ENCODE measurements at regions not wholly inside any gene's neighbourhood (a gene's known extent, or its start where the extent isn't known, plus 50 kb on each side); places are given as distances from the start of the nearest gene placed in this dataset.

- DNase-seq = no peak
Measured at GRCh38 chr17:69722518-69722917, 308.0 kb downstream of the MAP2K6 start.

GRCh38 chr17:69723316-69723715 is 308.8 kb downstream of the MAP2K6 start:
- no peak for DNase-seq

- DNase-seq = no peak
Measured at GRCh38 chr17:69723741-69724140, 309.2 kb downstream of the MAP2K6 start.

GRCh38 chr17:69724238-69724637 is 309.7 kb downstream of the MAP2K6 start:
- no peak for DNase-seq

GRCh38 chr17:69725146-69725545 is 310.6 kb downstream of the MAP2K6 start:
- DNase-seq = no peak

- DNase-seq = no peak
Measured at GRCh38 chr17:69728816-69729215, 314.3 kb downstream of the MAP2K6 start.

- DNase-seq = no peak
Measured at GRCh38 chr17:69729944-69730343, 315.4 kb downstream of the MAP2K6 start.

- no peak for DNase-seq
Measured at GRCh38 chr17:69732272-69732918, 317.9 kb downstream of the MAP2K6 start.

- no peak for DNase-seq
Measured at GRCh38 chr17:69733171-69734012, 318.9 kb downstream of the MAP2K6 start.

- DNase-seq = no peak
Measured at GRCh38 chr17:69734656-69735055, 320.2 kb downstream of the MAP2K6 start.

- DNase-seq = no peak
Measured at GRCh38 chr17:69735285-69735684, 320.8 kb downstream of the MAP2K6 start.

- DNase-seq = no peak
Measured at GRCh38 chr17:69743091-69743490, 328.6 kb downstream of the MAP2K6 start.

- DNase-seq = no peak
Measured at GRCh38 chr17:69744512-69745070, 330.1 kb downstream of the MAP2K6 start.

- DNase-seq = no peak
Measured at GRCh38 chr17:69749911-69750310, 325.1 kb upstream of the KCNJ16 start.

GRCh38 chr17:69757688-69758430 is 317.2 kb upstream of the KCNJ16 start:
- DNase-seq = no peak

GRCh38 chr17:69760562-69760961 is 314.5 kb upstream of the KCNJ16 start:
- DNase-seq = no peak

- no peak for DNase-seq
Measured at GRCh38 chr17:69761011-69761410, 314.0 kb upstream of the KCNJ16 start.

- no peak for DNase-seq
Measured at GRCh38 chr17:69761767-69762321, 313.2 kb upstream of the KCNJ16 start.

- DNase-seq = no peak
Measured at GRCh38 chr17:69762359-69762758, 312.7 kb upstream of the KCNJ16 start.

- DNase-seq = no peak
Measured at GRCh38 chr17:69762766-69763165, 312.3 kb upstream of the KCNJ16 start.

- DNase-seq = no peak
Measured at GRCh38 chr17:69763503-69763902, 311.5 kb upstream of the KCNJ16 start.

GRCh38 chr17:69764146-69764545 is 310.9 kb upstream of the KCNJ16 start:
- no peak for DNase-seq

GRCh38 chr17:69769050-69769449 is 306.0 kb upstream of the KCNJ16 start:
- DNase-seq = no peak

Data from midbrain (tissue), 1 donor.